ENCODE measurements at regions not wholly inside any gene's neighbourhood (a gene's known extent, or its start where the extent isn't known, plus 50 kb on each side); places are given as distances from the start of the nearest gene placed in this dataset.
"Not testable (repeated sequence)": the region's sequence is repeated elsewhere in the genome, so short reads cannot be mapped to it uniquely, and the experiment has no call there.

DNA sequence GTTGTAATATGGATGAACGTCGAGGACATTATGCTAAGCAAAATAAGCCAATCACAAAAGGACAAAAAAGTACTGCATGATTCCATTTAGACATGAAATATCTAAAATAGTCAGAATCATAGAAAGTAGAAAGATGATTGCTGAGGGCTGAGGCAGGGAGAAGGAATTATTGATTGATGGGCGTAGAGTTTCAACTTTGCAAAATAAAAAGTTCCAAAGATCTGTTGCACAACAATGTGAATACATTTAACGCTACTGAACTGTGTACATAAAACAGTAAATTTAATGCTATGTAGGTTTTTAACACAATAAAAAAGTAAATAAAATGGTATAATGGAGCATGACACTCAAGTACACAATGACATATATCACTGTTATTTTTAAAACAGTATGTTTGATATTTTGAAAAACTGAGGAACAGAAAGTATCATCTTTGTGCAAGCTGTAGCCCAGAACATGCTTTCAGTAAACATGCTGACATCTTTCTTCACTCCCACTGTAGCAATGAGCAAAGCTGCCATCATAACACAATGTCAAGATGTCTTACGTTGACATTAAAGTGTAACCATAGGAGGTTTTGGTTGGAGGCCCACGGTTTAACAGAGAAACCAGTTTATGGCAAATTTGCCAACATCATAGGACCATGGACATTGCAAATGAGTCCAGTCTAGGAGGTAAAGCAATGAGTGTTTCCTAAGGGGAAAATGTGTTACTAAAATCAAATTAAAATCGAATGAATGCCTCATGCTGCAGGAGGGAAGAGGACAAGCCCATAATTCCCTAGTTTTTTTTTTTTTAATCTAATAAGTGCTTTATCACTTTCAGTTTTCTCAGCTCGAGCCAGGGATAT is 125.8 kb upstream of the SGCD start:
- no peak for DNase-seq (ENCODE audit: low spot score)

DNA sequence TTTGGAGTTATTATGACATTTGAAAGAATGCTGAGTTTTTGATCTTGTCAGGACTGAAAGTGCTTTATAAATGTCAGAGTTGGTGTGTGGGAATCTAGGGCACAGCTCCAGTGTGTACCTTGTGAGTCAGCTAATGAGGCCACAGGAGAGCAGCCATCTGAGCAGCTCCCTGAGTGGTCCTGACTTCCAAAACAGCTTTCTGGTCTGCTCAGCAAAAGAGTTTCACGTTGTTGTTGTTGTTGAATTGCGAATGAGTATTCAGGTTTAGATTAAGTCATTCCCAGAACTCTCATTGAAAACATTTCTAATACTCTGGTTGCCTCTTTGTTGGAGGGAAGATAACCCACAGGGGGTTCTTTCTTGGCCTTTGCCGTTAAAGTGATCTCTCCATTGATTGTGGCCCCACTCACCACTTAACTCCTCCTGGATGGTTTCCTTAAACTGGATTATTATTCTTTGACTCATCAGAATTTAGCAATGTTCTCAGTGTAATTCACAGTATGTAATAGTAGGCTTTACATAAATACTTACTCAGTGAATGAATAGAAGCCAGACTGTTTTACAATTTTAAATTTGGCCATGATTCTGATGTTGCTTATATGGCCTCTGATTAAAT is 125.1 kb upstream of the SGCD start:
- no peak for DNase-seq (ENCODE audit: low spot score)

DNA sequence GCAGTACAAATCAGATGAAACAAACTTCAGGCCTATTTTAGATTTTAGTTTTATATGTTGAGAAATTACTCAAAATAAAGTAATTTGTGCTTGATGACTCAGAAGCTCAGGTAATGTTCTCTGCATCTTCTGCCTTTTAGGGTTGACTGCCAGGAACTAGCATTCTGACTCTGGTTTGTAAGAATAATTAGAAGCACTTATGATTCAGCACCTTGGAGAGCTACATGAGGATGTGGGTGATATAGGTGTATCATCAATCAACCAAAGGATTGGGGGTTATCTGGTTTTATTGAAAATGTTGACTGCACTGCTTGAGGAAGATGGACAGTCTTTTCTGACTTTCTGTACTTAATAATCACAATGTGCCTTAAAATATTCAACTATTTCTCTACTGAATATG is 118.7 kb upstream of the SGCD start:
- DNase-seq (ENCODE audit: low spot score) = no peak

DNA sequence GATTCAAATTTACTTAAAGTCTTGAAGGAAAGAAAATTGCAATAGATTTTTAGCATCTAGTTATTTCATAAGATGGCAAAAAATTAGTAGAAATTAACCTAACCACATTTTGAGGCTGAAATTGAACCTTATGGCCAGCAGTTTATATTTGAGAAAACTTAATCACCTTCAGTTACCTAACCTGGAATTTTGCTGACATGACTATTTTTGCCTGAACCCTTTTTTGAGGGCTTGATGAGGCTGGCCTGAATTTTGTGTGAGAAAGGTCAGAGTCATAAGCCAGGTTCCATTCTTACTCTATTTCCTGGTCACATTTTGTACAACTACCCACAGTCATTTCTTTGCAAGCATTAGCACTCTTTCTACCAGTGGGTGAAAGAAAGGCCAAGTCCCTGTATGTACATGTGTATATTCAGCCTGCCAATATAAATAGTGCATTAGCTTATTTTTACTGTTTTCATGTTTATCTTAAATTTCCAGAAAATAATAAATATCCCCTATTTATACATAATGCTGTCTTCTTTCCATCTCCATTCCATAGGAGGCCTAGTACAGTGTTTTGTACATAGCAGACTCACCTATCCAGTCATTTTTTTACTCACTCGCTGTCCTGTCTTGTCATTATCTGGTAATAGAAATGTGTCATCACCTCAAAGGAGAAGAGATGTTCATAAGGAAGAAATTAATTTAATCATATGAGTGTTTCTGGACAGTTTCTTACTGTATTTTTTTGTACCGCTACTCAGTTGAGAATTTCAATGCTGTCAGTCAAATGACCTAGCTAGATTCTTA is 108.4 kb upstream of the SGCD start:
- no peak for DNase-seq (ENCODE audit: low spot score)

DNA sequence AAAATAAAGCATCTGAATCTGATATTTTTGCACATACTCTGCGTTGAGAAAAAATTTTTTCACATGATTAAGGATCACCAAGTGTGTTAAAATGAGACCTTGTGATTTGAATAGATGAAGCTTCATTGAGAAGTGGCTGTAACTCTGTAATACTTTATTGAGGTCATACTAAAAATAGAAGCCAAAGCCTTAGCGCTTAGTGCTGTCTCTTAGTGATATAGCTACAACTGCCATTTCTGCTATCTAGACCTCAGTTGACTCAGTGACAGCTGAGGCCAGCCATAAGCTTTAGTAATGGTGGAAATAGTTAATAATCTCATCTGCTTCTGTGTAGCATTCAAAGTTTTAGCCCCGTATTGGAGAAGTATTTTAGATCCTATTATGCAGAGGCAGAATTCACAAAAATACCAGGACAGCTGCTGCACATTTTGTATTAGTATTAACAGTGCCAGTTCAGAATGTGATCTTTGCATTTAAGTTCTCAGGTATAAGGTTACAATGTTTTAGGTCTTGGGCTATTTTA is 107.4 kb upstream of the SGCD start:
- DNase-seq (ENCODE audit: low spot score) = no peak

DNA sequence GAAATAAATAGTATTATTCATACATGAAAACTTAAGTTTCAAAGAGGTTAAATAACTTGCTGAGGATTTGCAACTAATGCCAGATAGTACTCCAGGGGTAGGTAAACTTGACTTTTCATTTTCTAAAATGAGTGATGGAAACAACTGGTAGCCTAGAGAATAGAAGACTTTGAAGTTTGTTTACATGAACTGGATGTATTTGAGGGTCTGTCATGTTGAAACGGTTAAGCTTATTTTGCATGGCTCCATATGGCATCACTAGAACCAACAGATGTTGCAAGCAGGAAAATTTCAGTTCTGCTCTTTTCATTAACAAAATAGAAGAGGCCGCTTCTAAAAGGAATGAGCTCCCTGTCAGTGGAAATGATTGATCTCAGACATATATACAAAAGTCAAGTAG is 105.1 kb upstream of the SGCD start:
- DNase-seq (ENCODE audit: low spot score) = no peak

DNA sequence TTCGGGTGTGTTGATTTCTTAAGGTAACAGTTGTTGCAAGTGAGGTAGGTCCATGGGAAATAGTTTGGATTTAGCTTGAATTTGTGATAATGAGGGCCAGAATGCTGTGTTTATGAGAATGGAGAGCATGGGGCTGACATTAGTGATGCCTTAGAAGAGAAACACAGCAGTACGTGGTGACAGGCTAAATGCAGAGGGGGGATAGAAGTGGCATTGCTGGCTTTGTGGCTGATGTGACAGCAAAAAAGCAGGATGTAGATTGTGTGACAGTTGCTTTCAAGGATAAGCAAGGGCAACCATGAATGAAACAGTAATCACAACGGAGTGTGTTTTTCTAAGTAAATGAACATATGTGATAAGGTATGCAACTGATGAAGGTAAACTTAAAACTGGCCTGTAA is 103.4 kb upstream of the SGCD start:
- DNase-seq (ENCODE audit: low spot score) = no peak

DNA sequence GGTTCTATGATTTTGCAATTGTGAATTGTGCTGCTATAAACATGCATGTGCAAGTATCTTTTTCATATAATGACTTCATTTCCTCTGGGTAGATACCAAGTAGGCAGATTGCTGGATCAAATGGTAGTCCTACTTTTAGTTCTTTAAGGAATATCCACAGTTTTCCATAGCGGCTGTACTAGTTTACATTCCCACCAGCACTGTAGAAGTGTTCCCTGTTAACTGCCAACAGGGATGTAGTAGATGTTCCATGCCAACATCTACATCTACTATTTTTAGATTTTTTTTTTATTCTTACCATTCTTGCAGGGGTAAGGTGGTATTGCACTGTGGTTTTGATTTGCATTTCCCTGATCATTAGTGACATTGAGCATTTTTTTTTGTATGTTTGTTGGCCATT is 100.5 kb upstream of the SGCD start:
- DNase-seq (ENCODE audit: low spot score) = not testable (repeated sequence)

DNA sequence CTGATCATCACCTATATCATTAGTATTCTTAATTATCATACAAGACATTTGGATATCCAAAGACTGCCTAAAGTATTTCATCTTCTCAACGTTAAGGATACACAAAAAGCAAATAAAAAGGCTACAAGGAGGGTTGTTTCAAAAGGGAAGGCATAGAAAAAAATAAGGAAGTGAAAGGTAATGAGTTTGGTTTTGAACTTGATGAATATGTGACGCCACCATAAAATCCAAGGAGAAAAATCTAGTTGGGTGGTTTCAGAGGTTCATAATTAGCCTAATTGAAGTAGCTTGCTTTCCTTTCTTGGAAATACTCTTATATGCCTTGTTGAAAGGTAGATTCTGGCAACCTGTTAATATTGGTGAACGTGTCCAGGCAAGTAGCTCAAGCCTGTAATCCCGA is 96.1 kb upstream of the SGCD start:
- no peak for DNase-seq (ENCODE audit: low spot score)

DNA sequence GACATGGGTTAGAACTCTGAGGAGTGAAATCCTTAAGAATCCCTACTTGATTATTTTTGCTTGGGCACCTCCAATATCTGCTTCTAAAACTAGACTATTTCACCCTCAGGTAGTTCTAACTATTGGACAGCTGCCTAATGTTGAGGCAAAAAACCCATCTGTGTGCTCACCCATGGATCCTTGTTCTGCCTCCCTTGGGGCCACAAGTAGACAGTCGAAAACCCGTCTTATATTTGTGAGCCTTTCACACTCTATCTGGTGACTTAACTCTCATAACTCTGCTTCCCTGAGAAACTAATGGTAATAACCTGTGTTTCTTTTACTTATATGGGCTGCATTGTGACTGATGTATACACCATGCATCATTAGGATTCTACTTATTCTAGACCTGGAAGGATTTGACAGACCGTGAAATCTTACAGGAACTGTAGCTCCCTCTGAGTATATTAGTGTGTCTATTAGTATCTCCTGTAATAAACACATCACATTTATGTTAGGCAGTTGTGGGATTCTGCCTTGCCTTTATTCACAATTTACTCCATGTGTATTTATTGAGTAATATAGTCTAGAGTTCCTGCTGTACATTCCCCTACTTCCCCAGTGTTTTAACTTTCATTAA is 94.6 kb upstream of the SGCD start:
- no peak for DNase-seq (ENCODE audit: low spot score)

DNA sequence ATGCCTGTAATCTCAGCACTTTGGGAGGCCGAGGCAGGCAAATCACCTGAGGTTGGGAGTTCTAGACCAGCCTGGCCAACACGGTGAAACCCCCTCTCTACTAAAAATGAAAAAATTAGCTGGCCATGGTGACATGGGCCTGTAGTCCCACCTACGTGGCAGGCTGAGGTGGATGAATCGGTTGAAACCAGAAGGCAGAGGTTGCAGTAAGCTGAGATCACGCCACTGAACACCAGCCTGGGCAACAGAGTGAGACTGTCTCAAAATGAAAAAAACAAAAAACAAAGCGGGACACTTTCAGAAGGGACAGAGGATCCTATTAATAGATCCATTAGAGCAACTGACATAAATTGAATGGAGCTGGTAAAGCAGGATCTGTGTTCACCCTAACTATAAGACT is 89.6 kb upstream of the SGCD start:
- DNase-seq (ENCODE audit: low spot score) = no peak

DNA sequence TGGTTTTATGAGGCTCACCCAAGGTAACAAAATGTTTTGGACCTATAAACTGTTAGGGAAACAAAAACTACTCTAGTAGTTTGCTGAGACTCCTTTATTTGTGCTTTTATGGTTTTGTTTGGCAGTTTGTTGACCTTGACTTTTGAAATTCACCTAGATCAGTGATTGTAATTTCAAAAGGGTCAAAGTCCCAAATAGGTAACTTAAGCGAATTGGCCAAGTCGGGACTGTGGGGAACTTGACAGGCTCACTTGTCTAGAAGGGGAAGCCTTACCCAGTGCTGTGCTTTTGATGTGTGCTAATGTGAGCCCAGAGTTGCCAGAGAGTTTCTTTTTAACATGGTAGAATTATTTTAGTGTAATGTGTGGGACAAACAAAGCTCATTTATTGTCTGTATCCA is 87.2 kb upstream of the SGCD start:
- no peak for DNase-seq (ENCODE audit: low spot score)

DNA sequence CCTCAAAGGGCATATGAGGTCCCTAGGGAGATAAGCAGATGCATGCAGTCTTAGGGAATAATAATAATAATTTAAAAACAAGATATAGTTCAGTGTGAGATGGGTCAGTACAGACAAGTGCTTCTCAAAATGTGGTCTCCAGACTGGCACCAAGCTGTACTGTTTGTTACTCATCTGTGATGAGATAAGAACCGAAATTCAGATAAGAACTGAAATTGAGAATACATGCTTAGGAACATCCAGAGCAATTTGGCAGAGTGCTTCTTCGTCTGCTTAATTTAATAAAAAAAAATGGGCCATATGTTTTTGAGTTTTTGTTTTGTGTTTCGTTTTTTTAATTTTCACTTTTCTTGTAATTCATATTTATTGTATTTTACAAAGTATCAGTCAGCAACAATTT is 86.5 kb upstream of the SGCD start:
- DNase-seq (ENCODE audit: low spot score) = no peak

DNA sequence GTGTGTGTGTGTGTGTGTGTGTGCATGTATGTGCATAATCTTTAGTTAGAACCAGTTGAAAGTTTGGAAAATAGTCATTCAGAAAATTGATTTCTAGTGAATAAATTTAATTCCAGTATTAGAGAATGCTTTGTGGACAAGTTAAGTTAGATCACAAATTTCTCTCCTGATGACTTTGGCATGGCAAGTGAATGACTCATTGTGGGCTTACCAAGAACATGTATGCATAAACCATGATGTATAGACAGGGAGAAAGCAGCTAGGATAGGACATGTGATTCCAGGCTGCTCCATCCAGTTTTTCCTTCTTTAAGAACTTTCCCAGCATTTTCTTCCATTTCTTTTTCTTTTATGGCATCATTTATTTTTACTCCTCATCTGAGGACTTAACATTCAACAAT is 85.7 kb upstream of the SGCD start:
- DNase-seq (ENCODE audit: low spot score) = no peak

DNA sequence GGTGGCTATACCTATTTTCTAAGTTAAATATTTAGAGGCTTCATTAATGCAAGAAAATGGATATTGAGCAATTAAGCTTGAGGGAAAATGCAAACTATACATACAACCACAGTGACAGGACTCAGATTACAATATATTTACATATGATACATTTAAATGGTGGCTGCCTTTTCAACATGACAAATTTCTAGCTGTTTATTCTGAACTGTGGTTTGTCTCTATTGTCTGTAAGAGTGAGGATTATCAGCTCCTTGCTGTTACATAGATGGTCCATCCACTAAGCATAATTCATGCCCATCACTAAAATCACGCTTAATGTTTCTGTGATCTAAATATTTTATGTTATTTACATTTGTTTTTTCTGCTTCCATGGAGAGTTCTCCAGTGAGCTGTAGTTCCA is 81.1 kb upstream of the SGCD start:
- no peak for DNase-seq (ENCODE audit: low spot score)

DNA sequence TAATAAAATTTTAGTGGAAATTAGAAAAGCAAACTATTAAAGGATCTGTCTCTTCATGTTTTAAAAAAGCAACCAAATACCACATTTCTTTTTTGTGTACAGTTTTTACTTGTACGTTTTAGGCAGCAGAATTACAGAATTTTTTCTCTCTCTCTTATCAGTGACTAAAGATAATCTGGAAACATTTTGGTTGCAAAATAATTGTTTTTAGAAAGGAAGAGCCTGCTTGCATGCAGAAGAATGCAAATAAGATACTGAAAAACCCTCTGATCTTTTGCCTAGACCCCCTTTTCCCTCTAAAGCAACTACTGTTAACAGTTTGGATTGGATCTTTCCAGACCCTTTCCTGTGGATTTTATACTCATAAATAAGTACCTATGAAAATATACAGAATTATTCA is 75.9 kb upstream of the SGCD start:
- DNase-seq (ENCODE audit: low spot score) = no peak

DNA sequence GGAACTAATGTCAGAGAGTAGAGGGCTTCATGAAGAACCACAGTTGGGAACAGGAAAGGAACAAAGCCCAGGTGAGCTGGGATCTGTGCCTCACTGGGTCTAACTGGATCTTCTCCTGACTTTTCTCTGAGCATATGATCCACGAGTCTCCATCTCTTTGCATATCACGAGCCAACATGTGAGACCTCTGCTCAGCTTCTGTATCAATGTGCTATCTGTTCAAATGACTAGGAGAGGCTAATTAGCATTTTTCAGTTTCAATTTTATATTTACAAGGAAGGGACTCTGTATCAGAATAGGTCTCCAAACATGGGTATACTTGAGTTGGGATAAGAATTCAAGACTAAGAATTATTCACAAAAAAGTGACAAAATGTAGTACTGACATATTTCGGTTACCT is 73.8 kb upstream of the SGCD start:
- DNase-seq (ENCODE audit: low spot score) = no peak

DNA sequence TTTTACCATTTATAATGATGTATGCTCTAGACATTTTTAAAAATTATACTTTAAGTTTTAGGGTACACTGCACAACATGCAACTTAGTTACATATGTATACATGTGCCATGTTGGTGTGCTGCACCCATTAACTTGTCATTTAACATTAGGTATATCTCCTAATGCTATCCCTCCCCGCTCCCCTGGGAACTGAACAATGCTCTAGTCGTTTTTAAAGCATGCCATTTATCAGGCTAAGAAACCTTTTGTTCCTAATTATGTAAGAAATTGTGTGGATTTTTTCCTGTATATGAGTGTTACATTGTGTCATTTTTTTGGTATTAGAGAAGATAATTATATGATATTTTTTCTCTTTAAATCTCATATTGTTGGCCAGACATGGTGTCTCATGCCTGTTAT is 72.8 kb upstream of the SGCD start:
- no peak for DNase-seq (ENCODE audit: low spot score)

DNA sequence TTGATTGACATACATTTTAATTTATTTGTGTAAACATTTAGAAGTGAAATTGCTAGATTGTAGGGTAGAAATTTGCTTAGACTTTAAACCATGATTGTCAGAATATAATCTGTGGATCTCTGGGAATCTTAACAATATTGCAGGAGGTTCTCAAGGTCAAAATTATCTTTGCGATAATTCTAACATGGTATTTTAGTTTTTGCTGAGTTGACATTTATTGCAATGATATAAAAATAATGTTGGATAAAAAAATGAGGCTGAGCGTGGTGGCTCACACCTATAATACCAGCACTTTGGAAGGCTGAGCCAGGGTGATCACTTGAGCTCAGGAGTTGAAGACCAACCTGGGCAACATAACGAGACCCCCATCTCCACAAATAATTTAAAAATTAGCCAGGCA is 70.3 kb upstream of the SGCD start:
- DNase-seq (ENCODE audit: low spot score) = no peak

DNA sequence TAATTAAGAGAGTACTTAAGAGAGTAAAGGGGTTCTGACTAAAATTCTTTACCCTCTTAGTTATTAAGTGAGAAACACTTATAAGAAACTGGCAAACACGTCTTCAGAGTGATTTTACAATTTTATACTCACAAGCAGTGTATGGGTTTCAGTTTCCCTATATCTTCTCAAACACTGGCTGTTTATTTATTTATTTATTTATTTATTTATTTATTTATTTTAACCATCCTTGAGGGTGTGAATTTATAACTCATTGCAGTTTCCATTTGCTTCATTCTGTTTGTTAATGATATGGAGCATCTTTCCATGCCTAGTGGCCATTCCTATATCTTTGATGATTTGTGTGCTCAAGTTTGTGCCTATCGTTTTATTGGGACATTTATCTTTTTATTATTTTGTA is 68.0 kb upstream of the SGCD start:
- DNase-seq (ENCODE audit: low spot score) = no peak

DNA sequence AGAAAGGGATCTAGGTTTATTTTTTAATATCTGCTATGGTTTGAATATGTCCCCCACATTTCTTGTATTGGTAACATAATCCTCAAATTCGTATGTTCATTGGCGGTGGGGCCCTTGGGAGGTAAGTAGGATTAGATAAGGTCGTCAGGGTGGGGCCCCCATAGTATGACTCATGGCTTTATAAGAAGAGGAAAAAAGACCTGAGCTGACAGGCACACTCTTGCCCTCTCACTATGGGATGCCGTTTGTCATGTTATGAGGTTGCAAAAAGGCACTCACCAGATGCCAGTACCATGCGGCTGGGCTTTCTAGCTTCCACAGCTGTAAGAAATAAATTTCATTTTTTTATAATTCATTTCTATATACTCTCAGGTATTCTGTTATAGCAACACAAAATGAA is 67.3 kb upstream of the SGCD start:
- DNase-seq (ENCODE audit: low spot score) = no peak

DNA sequence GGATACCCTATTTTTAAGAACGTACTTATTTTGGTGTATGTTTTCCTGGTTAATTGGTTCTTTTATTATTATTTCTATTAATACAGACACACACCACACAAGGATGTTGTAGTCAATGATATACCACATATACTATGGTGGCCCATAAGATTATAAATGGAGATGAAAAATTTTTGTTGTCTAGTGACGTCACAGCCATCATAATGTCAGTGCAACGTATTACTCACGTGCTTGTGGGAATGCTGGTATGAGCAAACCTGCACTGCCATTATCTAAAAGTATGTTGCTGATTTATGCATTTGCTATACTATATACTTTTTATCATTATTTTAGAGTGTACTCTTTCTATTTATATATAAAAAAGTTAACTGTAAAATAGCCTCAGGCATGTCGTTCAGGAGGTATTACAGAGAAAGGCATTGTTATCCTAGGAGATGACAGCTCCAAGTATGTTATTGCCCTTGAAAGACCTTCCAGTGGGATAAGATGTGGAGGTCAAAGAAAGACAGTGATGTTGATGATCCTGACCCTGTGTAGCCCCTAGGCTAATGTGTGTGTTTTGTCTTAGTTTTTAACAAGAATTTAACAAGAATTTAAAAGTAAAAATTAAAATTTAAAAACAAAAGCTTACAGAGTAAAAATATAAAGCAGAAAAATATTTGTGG is 65.6 kb upstream of the SGCD start:
- no peak for DNase-seq (ENCODE audit: low spot score)

Measured in SW480 (cell line).